ENCODE measurements at regions not wholly inside any gene's neighbourhood (a gene's known extent, or its start where the extent isn't known, plus 50 kb on each side); places are given as distances from the start of the nearest gene placed in this dataset.
"Not testable (repeated sequence)": the region's sequence is repeated elsewhere in the genome, so short reads cannot be mapped to it uniquely, and the experiment has no call there.

- Mint-ChIP-seq H3K27me3 (peaks cover 5% of the 10 kb centered on the region), H3K4me1 (no peaks in the 10 kb centered on the region), H3K36me3 (ENCODE audit: low read depth) (no peaks in the 10 kb centered on the region), H3K9me3 (peaks cover 14% of the 10 kb centered on the region), H3K4me3 (no peak overlapping the region), H3K27ac (no peak overlapping the region)
- intact Hi-C loops (cut with micrococcal nuclease) = no loop called here
- DNase-seq = no peak
These were observed 50.2 kb upstream of the HIVEP1 start for GRCh38 chr6:11961923-11962322.

GRCh38 chr6:11960909-11961779, 51.0 kb upstream of the HIVEP1 start:
- no peaks in the 10 kb centered on the region for H3K36me3 Mint-ChIP-seq (ENCODE audit: low read depth)
- H3K4me3 Mint-ChIP-seq = no peak overlapping the region
- peaks cover 17% of the 10 kb centered on the region for H3K9me3 Mint-ChIP-seq
- H3K27ac Mint-ChIP-seq = no peak overlapping the region
- peaks cover 5% of the 10 kb centered on the region for H3K27me3 Mint-ChIP-seq
- DNase-seq = no peak
- H3K4me1 Mint-ChIP-seq = no peaks in the 10 kb centered on the region
- intact Hi-C loops (cut with micrococcal nuclease) = no loop called here

- intact Hi-C loops (cut with micrococcal nuclease) = no loop called here
- H3K27ac Mint-ChIP-seq = no peak overlapping the region
- peaks cover 10% of the 10 kb centered on the region for H3K9me3 Mint-ChIP-seq
- no peak for DNase-seq
- no peaks in the 10 kb centered on the region for H3K4me1 Mint-ChIP-seq
- H3K4me3 Mint-ChIP-seq = no peak overlapping the region
- peaks cover 5% of the 10 kb centered on the region for H3K27me3 Mint-ChIP-seq
- H3K36me3 Mint-ChIP-seq (ENCODE audit: low read depth) = no peaks in the 10 kb centered on the region
These were observed 55.3 kb upstream of the HIVEP1 start for GRCh38 chr6:11956781-11957180.

- peaks cover 3% of the 10 kb centered on the region for H3K9me3 Mint-ChIP-seq
- H3K27ac Mint-ChIP-seq = no peak overlapping the region
- no peaks in the 10 kb centered on the region for H3K4me1 Mint-ChIP-seq
- H3K27me3 Mint-ChIP-seq = no peaks in the 10 kb centered on the region
- no peaks in the 10 kb centered on the region for H3K36me3 Mint-ChIP-seq (ENCODE audit: low read depth)
- peak; percentile 8 for DNase-seq
- intact Hi-C loops (cut with micrococcal nuclease) = no loop called here
- no peak overlapping the region for H3K4me3 Mint-ChIP-seq
These were observed 58.5 kb upstream of the HIVEP1 start for GRCh38 chr6:11953641-11954040.

- Mint-ChIP-seq H3K4me1 (no peaks in the 10 kb centered on the region), H3K9me3 (peaks cover 3% of the 10 kb centered on the region), H3K27me3 (no peaks in the 10 kb centered on the region), H3K27ac (no peak overlapping the region), H3K4me3 (no peak overlapping the region), H3K36me3 (ENCODE audit: low read depth) (no peaks in the 10 kb centered on the region)
- DNase-seq = no peak
- intact Hi-C loops (cut with micrococcal nuclease) = no loop called here
These were observed 59.8 kb upstream of the HIVEP1 start for GRCh38 chr6:11952316-11952715.

- H3K36me3 Mint-ChIP-seq (ENCODE audit: low read depth) = no peaks in the 10 kb centered on the region
- no peak for DNase-seq
- H3K4me1 Mint-ChIP-seq = no peaks in the 10 kb centered on the region
- intact Hi-C loops (cut with micrococcal nuclease) = no loop called here
- no peak overlapping the region for H3K27ac Mint-ChIP-seq
- peaks cover 3% of the 10 kb centered on the region for H3K9me3 Mint-ChIP-seq
- no peak overlapping the region for H3K4me3 Mint-ChIP-seq
- H3K27me3 Mint-ChIP-seq = no peaks in the 10 kb centered on the region
These were observed 60.2 kb upstream of the HIVEP1 start for GRCh38 chr6:11951868-11952267.

GRCh38 chr6:11950109-11950508, 62.0 kb upstream of the HIVEP1 start:
- intact Hi-C loops (cut with micrococcal nuclease) = no loop called here
- no peak overlapping the region for H3K4me3 Mint-ChIP-seq
- H3K36me3 Mint-ChIP-seq (ENCODE audit: low read depth) = no peaks in the 10 kb centered on the region
- no peaks in the 10 kb centered on the region for H3K27me3 Mint-ChIP-seq
- DNase-seq = peak; percentile 6
- no peaks in the 10 kb centered on the region for H3K4me1 Mint-ChIP-seq
- no peaks in the 10 kb centered on the region for H3K9me3 Mint-ChIP-seq
- H3K27ac Mint-ChIP-seq = no peak overlapping the region

GRCh38 chr6:11947575-11947974, 64.5 kb upstream of the HIVEP1 start:
- Mint-ChIP-seq H3K36me3 (ENCODE audit: low read depth) (no peaks in the 10 kb centered on the region), H3K27me3 (no peaks in the 10 kb centered on the region), H3K4me3 (no peak overlapping the region), H3K9me3 (no peaks in the 10 kb centered on the region), H3K27ac (no peak overlapping the region), H3K4me1 (peaks cover under 1% of the 10 kb centered on the region)
- no peak for DNase-seq
- intact Hi-C loops (cut with micrococcal nuclease) = no loop called here

- peaks cover 5% of the 10 kb centered on the region for H3K4me1 Mint-ChIP-seq
- H3K9me3 Mint-ChIP-seq = no peaks in the 10 kb centered on the region
- H3K4me3 Mint-ChIP-seq = no peak overlapping the region
- no peaks in the 10 kb centered on the region for H3K36me3 Mint-ChIP-seq (ENCODE audit: low read depth)
- no peak overlapping the region for H3K27ac Mint-ChIP-seq
- no peaks in the 10 kb centered on the region for H3K27me3 Mint-ChIP-seq
- intact Hi-C loops (cut with micrococcal nuclease) = no loop called here
- no peak for DNase-seq
These were observed 65.0 kb upstream of the HIVEP1 start for GRCh38 chr6:11947063-11947462.

- no peaks in the 10 kb centered on the region for H3K27me3 Mint-ChIP-seq
- DNase-seq = no peak
- H3K9me3 Mint-ChIP-seq = no peaks in the 10 kb centered on the region
- H3K36me3 Mint-ChIP-seq (ENCODE audit: low read depth) = no peaks in the 10 kb centered on the region
- H3K4me1 Mint-ChIP-seq = peaks cover 6% of the 10 kb centered on the region
- no peak overlapping the region for H3K27ac Mint-ChIP-seq
- intact Hi-C loops (cut with micrococcal nuclease) = no loop called here
- no peak overlapping the region for H3K4me3 Mint-ChIP-seq
These were observed 68.0 kb upstream of the HIVEP1 start for GRCh38 chr6:11944111-11944510.

GRCh38 chr6:11943060-11943459, 69.1 kb upstream of the HIVEP1 start:
- H3K36me3 Mint-ChIP-seq (ENCODE audit: low read depth) = no peaks in the 10 kb centered on the region
- H3K27me3 Mint-ChIP-seq = no peaks in the 10 kb centered on the region
- H3K9me3 Mint-ChIP-seq = no peaks in the 10 kb centered on the region
- no peak for DNase-seq
- H3K4me1 Mint-ChIP-seq = peaks cover 6% of the 10 kb centered on the region
- H3K4me3 Mint-ChIP-seq = no peak overlapping the region
- no peak overlapping the region for H3K27ac Mint-ChIP-seq
- intact Hi-C loops (cut with micrococcal nuclease) = no loop called here

GRCh38 chr6:11942185-11942864, 69.8 kb upstream of the HIVEP1 start:
- intact Hi-C loops (cut with micrococcal nuclease) = no loop called here
- no peak overlapping the region for H3K4me3 Mint-ChIP-seq
- no peaks in the 10 kb centered on the region for H3K27me3 Mint-ChIP-seq
- peaks cover 6% of the 10 kb centered on the region for H3K4me1 Mint-ChIP-seq
- DNase-seq = no peak
- H3K27ac Mint-ChIP-seq = no peak overlapping the region
- H3K9me3 Mint-ChIP-seq = no peaks in the 10 kb centered on the region
- no peaks in the 10 kb centered on the region for H3K36me3 Mint-ChIP-seq (ENCODE audit: low read depth)

GRCh38 chr6:11940532-11941166, 71.5 kb upstream of the HIVEP1 start:
- H3K27ac Mint-ChIP-seq; H3K4me1 Mint-ChIP-seq; H3K9me3 Mint-ChIP-seq; H3K36me3 Mint-ChIP-seq (ENCODE audit: low read depth); intact Hi-C loops (cut with micrococcal nuclease); DNase-seq; H3K27me3 Mint-ChIP-seq; H3K4me3 Mint-ChIP-seq: not testable (repeated sequence)

- intact Hi-C loops (cut with micrococcal nuclease) = no loop called here
- Mint-ChIP-seq H3K4me1 (peaks cover 6% of the 10 kb centered on the region), H3K36me3 (ENCODE audit: low read depth) (no peaks in the 10 kb centered on the region), H3K27me3 (no peaks in the 10 kb centered on the region), H3K27ac (no peak overlapping the region), H3K4me3 (no peak overlapping the region), H3K9me3 (peaks cover 5% of the 10 kb centered on the region)
- DNase-seq = no peak
These were observed 73.7 kb upstream of the HIVEP1 start for GRCh38 chr6:11938285-11938890.
